GM23338 (cell line): ENCODE measurements at regions not wholly inside any gene's neighbourhood (a gene's known extent, or its start where the extent isn't known, plus 50 kb on each side); places are given as distances from the start of the nearest gene placed in this dataset.

Experiments used
- ATAC-seq: fragments of 200-7000 bp; cut with Tn5 transposase; 3 replicates; pipeline ENCODE4 v1.9.1; 2020
- DNase-seq: peaks from one replicate; pipeline ENCODE4 v3.0.0-alpha.2; 2015; ENCODE audit warnings: low spot score
- H2AFZ ChIP-seq: fragments of 200-600 bp; sonication (generic); 2 replicates; pipeline ENCODE4 v1.8.0; 2016; ENCODE audit warnings: antibody characterized with exemption, mild to moderate bottlenecking, moderate library complexity
- H3F3A ChIP-seq: fragments of 200-600 bp; sonication (generic); replicated peaks from 2 replicates; pipeline ENCODE4 v1.8.0; 2017; ENCODE audit warnings: antibody characterized with exemption, mixed run types, low read depth
- H3K27ac ChIP-seq: fragments of 200-600 bp; sonication (generic); 2 replicates; pipeline ENCODE4 v1.6.1; 2016; ENCODE audit warnings: low read depth
- H3K27me3 ChIP-seq: fragments of 200-600 bp; sonication (generic); 2 replicates; pipeline ENCODE4 v1.8.0; 2016; ENCODE audit warnings: mild to moderate bottlenecking, mixed run types, moderate library complexity; ENCODE audit not compliant: insufficient read depth
- H3K36me3 ChIP-seq: fragments of 200-600 bp; sonication (generic); 2 replicates; pipeline ENCODE4 v1.8.0; 2016; ENCODE audit warnings: mild to moderate bottlenecking; ENCODE audit not compliant: insufficient read depth
- H3K4me1 ChIP-seq: fragments of 200-600 bp; sonication (generic); 2 replicates; pipeline ENCODE4 v1.8.0; 2016; ENCODE audit warnings: mild to moderate bottlenecking, moderate library complexity; ENCODE audit not compliant: insufficient read depth
- H3K4me2 ChIP-seq: fragments of 200-600 bp; sonication (generic); 2 replicates; pipeline ENCODE4 v1.7.1; 2017; ENCODE audit warnings: mixed run types
- H3K4me3 ChIP-seq: fragments of 200-600 bp; sonication (generic); 2 replicates; pipeline ENCODE4 v1.6.1; 2016; ENCODE audit warnings: mixed run types
- H3K79me2 ChIP-seq: fragments of 200-600 bp; sonication (generic); replicated peaks from 2 replicates; pipeline ENCODE4 v1.8.0; 2017; ENCODE audit warnings: mild to moderate bottlenecking; ENCODE audit not compliant: insufficient read depth
- H3K9me2 ChIP-seq: fragments of 200-600 bp; sonication (generic); 2 replicates; pipeline ENCODE4 v1.8.0; 2017; ENCODE audit not compliant: insufficient read depth
- H4K20me1 ChIP-seq: fragments of 200-600 bp; sonication (generic); replicated peaks from 2 replicates; pipeline ENCODE4 v1.8.0; 2017; ENCODE audit warnings: mild to moderate bottlenecking; ENCODE audit not compliant: insufficient read depth
- H3K27ac Mint-ChIP-seq: 2 replicates; pipeline ENCODE4 v1.8.0; 2020; ENCODE audit warnings: inconsistent platforms, mild to moderate bottlenecking, moderate library complexity, mixed read lengths
- H3K27me3 Mint-ChIP-seq: 3 replicates; pipeline ENCODE4 v1.8.0; 2022; ENCODE audit warnings: low read depth, mild to moderate bottlenecking, moderate library complexity, mixed read lengths, inconsistent platforms; ENCODE audit not compliant: insufficient read depth, poor library complexity
- H3K36me3 Mint-ChIP-seq: 3 replicates; pipeline ENCODE4 v1.8.0; 2021; ENCODE audit warnings: low read depth, mild to moderate bottlenecking, inconsistent platforms, moderate library complexity, mixed read lengths
- H3K4me1 Mint-ChIP-seq: 3 replicates; pipeline ENCODE4 v1.8.0; 2020; ENCODE audit warnings: mild to moderate bottlenecking, inconsistent platforms, mixed read lengths
- H3K4me3 Mint-ChIP-seq: 3 replicates; pipeline ENCODE4 v1.8.0; 2021; ENCODE audit warnings: moderate library complexity, mild to moderate bottlenecking, inconsistent platforms, mixed read lengths
- H3K9me3 Mint-ChIP-seq: 3 replicates; pipeline ENCODE4 v1.8.0; 2020; ENCODE audit warnings: moderate library complexity, mild to moderate bottlenecking, inconsistent platforms, mixed read lengths
- CREB1 ChIP-seq: fragments of 250-450 bp; sonication (Bioruptor Pico); IDR thresholded peaks from 2 replicates; pipeline ENCODE4 v1.5.0; 2020; ENCODE audit warnings: low read depth, mild to moderate bottlenecking, moderate library complexity
- EZH2phosphoT487 ChIP-seq: fragments of 200-600 bp; sonication (generic); IDR thresholded peaks from one replicate; pipeline ENCODE4 v1.8.1; 2018; ENCODE audit warnings: antibody characterized with exemption; ENCODE audit not compliant: unreplicated experiment
- NANOG ChIP-seq: IDR thresholded peaks from 2 replicates; pipeline ENCODE4 v1.6.1; 2016; ENCODE audit warnings: antibody characterized with exemption, borderline replicate concordance
- STAT1 ChIP-seq: IDR thresholded peaks from one replicate; pipeline ENCODE4 v1.6.1; 2016; ENCODE audit warnings: antibody characterized with exemption; ENCODE audit not compliant: unreplicated experiment
- ZNF114 ChIP-seq: fragments of 250-450 bp; sonication (Bioruptor Pico); IDR thresholded peaks from 2 replicates; pipeline ENCODE4 v1.5.0; 2020; ENCODE audit warnings: mild to moderate bottlenecking, moderate library complexity
- ZNF331 ChIP-seq: fragments of 250-450 bp; sonication (Bioruptor Pico); IDR thresholded peaks from 2 replicates; pipeline ENCODE4 v1.5.0; 2020; ENCODE audit warnings: low read depth, mild to moderate bottlenecking, moderate library complexity
- TF ChIP-seq, protein P1 (sequence below): IDR thresholded peaks from one replicate; pipeline ENCODE4 v1.6.1; 2018; ENCODE audit warnings: antibody characterized with exemption; ENCODE audit not compliant: unreplicated experiment
- TF ChIP-seq, protein P2 (sequence below): IDR thresholded peaks from 2 replicates; pipeline ENCODE4 v1.6.1; 2016; ENCODE audit warnings: antibody characterized with exemption
- TF ChIP-seq, protein P3 (sequence below), 2 experiments: fragments of 200-600 bp in 1 of 2; sonication (generic) in 1 of 2; conservative IDR thresholded peaks; 2 replicates each; pipeline versions ENCODE4 v1.5.1 to v1.6.1; 2016 to 2017; ENCODE audit warnings: antibody characterized with exemption in 2 of 2, low read depth in 2 of 2, mild to moderate bottlenecking in 2 of 2, moderate library complexity in 1 of 2

DNA sequence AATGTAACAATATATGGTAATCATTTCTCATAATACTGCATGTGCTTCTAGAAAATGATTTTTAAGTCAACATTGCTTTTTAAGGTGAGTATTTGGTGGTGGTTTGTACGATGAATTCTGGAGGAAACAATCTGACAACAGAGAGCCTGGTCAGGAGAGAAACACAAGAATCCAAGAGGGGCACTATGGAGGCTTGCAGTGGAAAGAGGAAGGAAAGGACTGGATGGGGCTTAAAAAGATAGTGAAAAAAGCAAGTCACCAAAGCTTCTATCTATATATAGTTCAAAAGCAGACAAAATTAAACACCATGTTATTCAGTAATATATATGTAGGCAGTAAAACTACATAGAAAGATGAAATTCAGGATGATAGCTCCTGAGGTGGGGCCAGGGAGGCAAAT, 109.4 kb upstream of the SERTAD2 start:
- Mint-ChIP-seq H3K4me1 (peaks cover 11% of the 10 kb centered on the region), H3K27me3 (peaks cover 16% of the 10 kb centered on the region), H3K4me3 (no peak overlapping the region), H3K27ac (no peak overlapping the region), H3K9me3 (no peaks in the 10 kb centered on the region), H3K36me3 (no peaks in the 10 kb centered on the region; the same call in 2 of the 3 replicates)
- H3K36me3 ChIP-seq, result no peaks in the 10 kb centered on the region
- H3K27ac ChIP-seq, result no peak overlapping the region
- H3K27me3 ChIP-seq, result peaks cover 48% of the 10 kb centered on the region
- H2AFZ ChIP-seq, result no peak overlapping the region
- H3K4me3 ChIP-seq, result no peak overlapping the region
- TF ChIP-seq, protein P1, sequence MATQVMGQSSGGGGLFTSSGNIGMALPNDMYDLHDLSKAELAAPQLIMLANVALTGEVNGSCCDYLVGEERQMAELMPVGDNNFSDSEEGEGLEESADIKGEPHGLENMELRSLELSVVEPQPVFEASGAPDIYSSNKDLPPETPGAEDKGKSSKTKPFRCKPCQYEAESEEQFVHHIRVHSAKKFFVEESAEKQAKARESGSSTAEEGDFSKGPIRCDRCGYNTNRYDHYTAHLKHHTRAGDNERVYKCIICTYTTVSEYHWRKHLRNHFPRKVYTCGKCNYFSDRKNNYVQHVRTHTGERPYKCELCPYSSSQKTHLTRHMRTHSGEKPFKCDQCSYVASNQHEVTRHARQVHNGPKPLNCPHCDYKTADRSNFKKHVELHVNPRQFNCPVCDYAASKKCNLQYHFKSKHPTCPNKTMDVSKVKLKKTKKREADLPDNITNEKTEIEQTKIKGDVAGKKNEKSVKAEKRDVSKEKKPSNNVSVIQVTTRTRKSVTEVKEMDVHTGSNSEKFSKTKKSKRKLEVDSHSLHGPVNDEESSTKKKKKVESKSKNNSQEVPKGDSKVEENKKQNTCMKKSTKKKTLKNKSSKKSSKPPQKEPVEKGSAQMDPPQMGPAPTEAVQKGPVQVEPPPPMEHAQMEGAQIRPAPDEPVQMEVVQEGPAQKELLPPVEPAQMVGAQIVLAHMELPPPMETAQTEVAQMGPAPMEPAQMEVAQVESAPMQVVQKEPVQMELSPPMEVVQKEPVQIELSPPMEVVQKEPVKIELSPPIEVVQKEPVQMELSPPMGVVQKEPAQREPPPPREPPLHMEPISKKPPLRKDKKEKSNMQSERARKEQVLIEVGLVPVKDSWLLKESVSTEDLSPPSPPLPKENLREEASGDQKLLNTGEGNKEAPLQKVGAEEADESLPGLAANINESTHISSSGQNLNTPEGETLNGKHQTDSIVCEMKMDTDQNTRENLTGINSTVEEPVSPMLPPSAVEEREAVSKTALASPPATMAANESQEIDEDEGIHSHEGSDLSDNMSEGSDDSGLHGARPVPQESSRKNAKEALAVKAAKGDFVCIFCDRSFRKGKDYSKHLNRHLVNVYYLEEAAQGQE, result no peak
- TF ChIP-seq ZNF114, result no peak
- no peak for TF ChIP-seq EZH2phosphoT487
- no peak for TF ChIP-seq ZNF331 (CRISPR knock-in tag)
- no peak for TF ChIP-seq NANOG
- TF ChIP-seq CREB1 (CRISPR knock-in tag), result no peak
- no peak for TF ChIP-seq STAT1
- no peak for DNase-seq
- peaks cover 6% of the 10 kb centered on the region; the same call in 1 of the 2 replicates for H3K4me1 ChIP-seq
- H3F3A ChIP-seq, result no peaks in the 10 kb centered on the region
- no peak for ATAC-seq
- no peak overlapping the region for H3K4me2 ChIP-seq
- H3K79me2 ChIP-seq, result no peaks in the 10 kb centered on the region
- H4K20me1 ChIP-seq, result no peaks in the 10 kb centered on the region
- H3K9me2 ChIP-seq, result no peaks in the 10 kb centered on the region

DNA sequence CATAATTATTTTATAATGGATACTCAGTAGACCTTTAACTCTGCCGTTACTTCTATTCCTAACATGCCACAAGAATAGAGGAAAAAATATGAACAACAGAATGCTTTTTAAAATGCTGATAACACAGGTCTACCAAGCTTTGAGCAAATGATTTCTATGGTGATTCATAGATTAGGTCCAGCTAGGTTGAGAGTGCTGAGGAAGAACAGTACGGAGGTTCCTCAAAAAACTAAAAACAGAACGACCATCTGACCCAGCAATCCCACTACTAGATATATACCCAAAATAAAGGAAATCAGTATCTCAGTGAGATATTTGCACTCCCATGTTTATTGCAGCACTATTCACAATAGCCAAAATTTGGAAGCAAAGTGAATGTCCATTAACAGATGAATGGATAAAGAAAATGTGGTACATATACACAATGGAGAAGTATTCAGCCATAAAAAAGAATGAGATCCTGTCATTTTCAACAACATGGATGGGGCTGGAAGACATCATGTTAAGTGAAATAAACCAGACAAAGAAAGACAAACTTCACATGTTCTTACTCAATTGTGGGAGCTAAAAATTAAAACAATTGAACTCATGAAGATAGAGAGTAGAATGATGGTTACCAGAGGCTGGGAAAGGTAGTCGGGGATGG, 111.6 kb upstream of the SERTAD2 start:
- peaks cover 17% of the 10 kb centered on the region for H3K4me1 Mint-ChIP-seq
- H3K27ac Mint-ChIP-seq, result no peak overlapping the region
- H3K4me3 Mint-ChIP-seq, result no peak overlapping the region
- H3K36me3 ChIP-seq, result no peaks in the 10 kb centered on the region
- H3F3A ChIP-seq, result no peaks in the 10 kb centered on the region
- no peaks in the 10 kb centered on the region for H3K9me3 Mint-ChIP-seq
- no peak for DNase-seq
- no peak overlapping the region for H3K27ac ChIP-seq
- H3K4me1 ChIP-seq, result peaks cover 6% of the 10 kb centered on the region
- peaks cover 18% of the 10 kb centered on the region for H3K27me3 Mint-ChIP-seq
- no peak for ATAC-seq
- no peaks in the 10 kb centered on the region for H3K79me2 ChIP-seq
- no peaks in the 10 kb centered on the region for H4K20me1 ChIP-seq
- no peak overlapping the region for H3K4me3 ChIP-seq
- H3K27me3 ChIP-seq, result peaks cover 70% of the 10 kb centered on the region
- H3K36me3 Mint-ChIP-seq, result no peaks in the 10 kb centered on the region; the same call in 2 of the 3 replicates
- no peaks in the 10 kb centered on the region for H3K9me2 ChIP-seq
- no peak overlapping the region for H2AFZ ChIP-seq
- H3K4me2 ChIP-seq, result no peak overlapping the region
- TF ChIP-seq ZNF114, result no peak
- TF ChIP-seq, protein P2, sequence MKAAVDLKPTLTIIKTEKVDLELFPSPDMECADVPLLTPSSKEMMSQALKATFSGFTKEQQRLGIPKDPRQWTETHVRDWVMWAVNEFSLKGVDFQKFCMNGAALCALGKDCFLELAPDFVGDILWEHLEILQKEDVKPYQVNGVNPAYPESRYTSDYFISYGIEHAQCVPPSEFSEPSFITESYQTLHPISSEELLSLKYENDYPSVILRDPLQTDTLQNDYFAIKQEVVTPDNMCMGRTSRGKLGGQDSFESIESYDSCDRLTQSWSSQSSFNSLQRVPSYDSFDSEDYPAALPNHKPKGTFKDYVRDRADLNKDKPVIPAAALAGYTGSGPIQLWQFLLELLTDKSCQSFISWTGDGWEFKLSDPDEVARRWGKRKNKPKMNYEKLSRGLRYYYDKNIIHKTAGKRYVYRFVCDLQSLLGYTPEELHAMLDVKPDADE, result no peak
- no peak for TF ChIP-seq NANOG
- TF ChIP-seq, protein P3, sequence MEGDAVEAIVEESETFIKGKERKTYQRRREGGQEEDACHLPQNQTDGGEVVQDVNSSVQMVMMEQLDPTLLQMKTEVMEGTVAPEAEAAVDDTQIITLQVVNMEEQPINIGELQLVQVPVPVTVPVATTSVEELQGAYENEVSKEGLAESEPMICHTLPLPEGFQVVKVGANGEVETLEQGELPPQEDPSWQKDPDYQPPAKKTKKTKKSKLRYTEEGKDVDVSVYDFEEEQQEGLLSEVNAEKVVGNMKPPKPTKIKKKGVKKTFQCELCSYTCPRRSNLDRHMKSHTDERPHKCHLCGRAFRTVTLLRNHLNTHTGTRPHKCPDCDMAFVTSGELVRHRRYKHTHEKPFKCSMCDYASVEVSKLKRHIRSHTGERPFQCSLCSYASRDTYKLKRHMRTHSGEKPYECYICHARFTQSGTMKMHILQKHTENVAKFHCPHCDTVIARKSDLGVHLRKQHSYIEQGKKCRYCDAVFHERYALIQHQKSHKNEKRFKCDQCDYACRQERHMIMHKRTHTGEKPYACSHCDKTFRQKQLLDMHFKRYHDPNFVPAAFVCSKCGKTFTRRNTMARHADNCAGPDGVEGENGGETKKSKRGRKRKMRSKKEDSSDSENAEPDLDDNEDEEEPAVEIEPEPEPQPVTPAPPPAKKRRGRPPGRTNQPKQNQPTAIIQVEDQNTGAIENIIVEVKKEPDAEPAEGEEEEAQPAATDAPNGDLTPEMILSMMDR (conservative IDR thresholded peaks at IDR 0.05; ENCODE audit: low read depth in 2 of 2), result no peak
